ENCODE measurements at regions not wholly inside any gene's neighbourhood (a gene's known extent, or its start where the extent isn't known, plus 50 kb on each side); places are given as distances from the start of the nearest gene placed in this dataset.
"Not testable (repeated sequence)": the region's sequence is repeated elsewhere in the genome, so short reads cannot be mapped to it uniquely, and the experiment has no call there.

DNA sequence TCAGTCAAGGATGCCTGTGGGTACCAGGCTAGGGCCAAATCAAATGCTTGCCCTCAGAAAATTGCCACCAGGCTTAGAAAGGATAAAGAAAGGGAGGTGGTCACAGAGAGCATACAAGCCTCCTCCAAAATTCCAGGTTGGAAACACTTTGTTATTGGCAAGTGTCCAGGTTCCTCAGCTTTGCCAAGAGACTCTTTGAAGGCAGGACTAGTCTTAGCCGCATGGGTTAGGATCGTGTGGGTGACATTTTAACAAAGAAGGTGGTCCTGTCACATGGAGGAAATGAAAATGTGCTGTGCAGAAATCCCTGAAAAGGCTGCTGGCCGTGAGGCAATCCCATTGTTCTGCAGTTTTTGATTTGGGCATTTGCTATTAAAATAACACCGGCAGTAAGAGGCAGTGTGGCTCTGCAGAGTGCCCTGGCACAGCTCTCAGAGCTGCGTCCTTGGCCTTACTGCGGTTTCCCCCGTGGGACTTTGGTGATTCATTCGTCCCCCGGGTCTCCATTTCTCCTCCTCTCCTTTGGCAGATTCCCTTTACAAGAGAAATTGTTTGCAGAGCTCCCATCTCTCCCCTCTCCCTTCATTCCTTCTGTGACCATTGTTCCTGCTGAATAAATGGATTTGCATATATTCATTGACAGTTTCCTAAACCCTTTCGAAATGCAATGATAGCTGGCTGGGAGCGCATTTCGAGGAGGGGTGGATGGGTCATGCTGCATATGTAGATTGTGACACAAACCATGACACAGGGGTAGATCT, 187.3 kb downstream of the VAPA start:
- Histone ChIP-seq H3K4me1 (ENCODE audit: low read depth) (no peaks in the 10 kb centered on the region), H3K4me3 (no peak overlapping the region), H3K9me3 (ENCODE audit: low read depth) (no peaks in the 10 kb centered on the region), H3K36me3 (no peaks in the 10 kb centered on the region), H3K27me3 (peaks cover 6% of the 10 kb centered on the region), H3K27ac (no peak overlapping the region)
- DNase-seq (ENCODE audit: low read depth in 1 of 2, low spot score in 1 of 2): peak in 1 of 2 donors; percentile 60
- TF ChIP-seq, protein P1, sequence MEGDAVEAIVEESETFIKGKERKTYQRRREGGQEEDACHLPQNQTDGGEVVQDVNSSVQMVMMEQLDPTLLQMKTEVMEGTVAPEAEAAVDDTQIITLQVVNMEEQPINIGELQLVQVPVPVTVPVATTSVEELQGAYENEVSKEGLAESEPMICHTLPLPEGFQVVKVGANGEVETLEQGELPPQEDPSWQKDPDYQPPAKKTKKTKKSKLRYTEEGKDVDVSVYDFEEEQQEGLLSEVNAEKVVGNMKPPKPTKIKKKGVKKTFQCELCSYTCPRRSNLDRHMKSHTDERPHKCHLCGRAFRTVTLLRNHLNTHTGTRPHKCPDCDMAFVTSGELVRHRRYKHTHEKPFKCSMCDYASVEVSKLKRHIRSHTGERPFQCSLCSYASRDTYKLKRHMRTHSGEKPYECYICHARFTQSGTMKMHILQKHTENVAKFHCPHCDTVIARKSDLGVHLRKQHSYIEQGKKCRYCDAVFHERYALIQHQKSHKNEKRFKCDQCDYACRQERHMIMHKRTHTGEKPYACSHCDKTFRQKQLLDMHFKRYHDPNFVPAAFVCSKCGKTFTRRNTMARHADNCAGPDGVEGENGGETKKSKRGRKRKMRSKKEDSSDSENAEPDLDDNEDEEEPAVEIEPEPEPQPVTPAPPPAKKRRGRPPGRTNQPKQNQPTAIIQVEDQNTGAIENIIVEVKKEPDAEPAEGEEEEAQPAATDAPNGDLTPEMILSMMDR (IDR thresholded peaks at IDR 0.05; ENCODE audit: low read depth, low read length): no peak

DNA sequence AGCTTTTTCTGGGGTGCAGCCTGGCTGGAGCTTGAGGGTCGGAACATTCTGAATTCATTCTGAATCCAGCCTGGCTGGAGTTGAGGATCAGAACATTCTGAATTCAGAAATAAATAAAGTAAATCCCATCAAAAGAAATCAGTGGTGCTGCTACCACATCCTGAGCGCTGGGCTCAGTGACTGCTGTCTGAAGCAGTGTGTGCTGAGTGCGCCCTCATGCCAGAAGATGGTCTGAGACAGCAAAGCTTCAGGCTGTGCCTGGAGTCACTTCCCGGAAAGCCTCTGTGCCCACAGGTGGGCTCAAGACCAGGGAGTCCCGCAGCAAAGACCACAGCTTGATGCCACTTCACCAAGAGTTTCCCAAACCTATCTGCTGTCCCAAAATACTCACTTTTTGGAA, 187.9 kb downstream of the VAPA start:
- H3K9me3 ChIP-seq (ENCODE audit: low read depth): no peaks in the 10 kb centered on the region
- peaks cover 6% of the 10 kb centered on the region for H3K27me3 ChIP-seq
- no peak overlapping the region for H3K4me3 ChIP-seq
- H3K27ac ChIP-seq: no peak overlapping the region
- TF ChIP-seq, protein P1 (IDR thresholded peaks at IDR 0.05; ENCODE audit: low read depth, low read length): no peak
- H3K4me1 ChIP-seq (ENCODE audit: low read depth): no peaks in the 10 kb centered on the region
- no peak for DNase-seq (ENCODE audit: low read depth in 1 of 2, low spot score in 1 of 2)
- H3K36me3 ChIP-seq: no peaks in the 10 kb centered on the region

DNA sequence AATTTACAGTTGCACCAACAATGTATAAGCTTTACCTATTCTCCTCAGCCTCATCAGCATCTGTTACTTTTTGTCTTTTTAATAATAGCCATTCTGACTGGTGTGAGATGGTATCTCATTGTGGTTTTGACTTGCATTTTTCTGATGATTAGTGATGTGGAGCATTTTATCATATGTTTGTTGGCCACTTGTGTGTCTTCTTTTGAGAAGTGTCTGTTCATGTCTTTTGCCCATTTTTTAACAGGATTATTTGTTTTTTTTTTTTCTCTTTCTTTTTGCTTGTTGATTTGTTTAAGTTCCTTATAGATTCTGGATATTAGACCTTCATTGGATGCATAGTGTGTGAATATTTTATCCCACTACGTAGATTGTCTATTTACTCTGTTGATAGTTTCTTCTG, 191.3 kb downstream of the VAPA start:
- not testable (repeated sequence) for H3K27me3 ChIP-seq; DNase-seq (ENCODE audit: low read depth in 1 of 2, low spot score in 1 of 2); H3K27ac ChIP-seq; H3K4me1 ChIP-seq (ENCODE audit: low read depth); H3K9me3 ChIP-seq (ENCODE audit: low read depth); H3K36me3 ChIP-seq; H3K4me3 ChIP-seq

DNA sequence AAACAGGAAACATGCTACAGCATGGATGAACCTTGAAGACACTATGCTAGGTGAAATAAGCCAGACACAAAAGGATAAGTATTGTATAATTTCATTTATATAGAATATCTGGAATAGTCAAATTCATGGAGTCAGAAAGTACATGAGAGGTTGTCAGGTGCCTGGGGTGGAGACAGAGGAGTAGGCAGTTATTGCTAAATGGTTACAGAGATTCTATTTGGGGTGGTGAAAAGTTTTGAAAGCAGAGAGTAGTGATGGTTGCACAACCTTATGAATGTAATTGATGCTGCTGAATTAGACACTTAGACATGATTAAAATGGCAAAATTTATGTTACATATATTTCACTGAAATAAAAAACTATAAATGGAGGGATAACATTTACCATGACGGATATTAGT, 197.4 kb downstream of the VAPA start:
- TF ChIP-seq, protein P1 (IDR thresholded peaks at IDR 0.05; ENCODE audit: low read depth, low read length): no peak
- no peaks in the 10 kb centered on the region for H3K36me3 ChIP-seq
- H3K27ac ChIP-seq: no peak overlapping the region
- no peaks in the 10 kb centered on the region for H3K4me1 ChIP-seq (ENCODE audit: low read depth)
- H3K27me3 ChIP-seq: no peaks in the 10 kb centered on the region
- no peaks in the 10 kb centered on the region for H3K9me3 ChIP-seq (ENCODE audit: low read depth)
- DNase-seq (ENCODE audit: low read depth in 1 of 2, low spot score in 1 of 2): no peak
- H3K4me3 ChIP-seq: no peak overlapping the region

DNA sequence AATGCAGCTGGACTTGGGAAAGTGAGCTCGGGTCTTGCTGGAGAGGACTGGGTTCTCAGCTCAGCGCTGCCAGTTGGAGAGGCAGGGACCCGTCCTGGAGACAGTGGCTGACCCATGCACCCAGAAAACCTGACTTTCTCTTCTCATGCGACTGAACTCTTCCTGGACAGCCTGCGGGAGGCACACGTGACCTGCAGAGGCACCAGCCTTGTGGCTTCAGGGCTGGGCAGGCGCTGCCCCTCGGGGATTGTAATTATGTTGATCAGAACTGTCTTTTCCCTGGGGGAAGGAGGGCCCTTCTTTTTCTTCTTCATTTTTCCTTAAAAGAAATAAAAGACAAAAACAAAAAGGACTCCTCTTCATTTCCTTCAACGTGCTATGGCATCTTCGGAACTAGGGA, 198.1 kb downstream of the VAPA start:
- Histone ChIP-seq H3K4me1 (ENCODE audit: low read depth) (no peaks in the 10 kb centered on the region), H3K27me3 (no peaks in the 10 kb centered on the region), H3K9me3 (ENCODE audit: low read depth) (no peaks in the 10 kb centered on the region), H3K4me3 (no peak overlapping the region), H3K36me3 (no peaks in the 10 kb centered on the region), H3K27ac (no peak overlapping the region)
- DNase-seq (ENCODE audit: low read depth in 1 of 2, low spot score in 1 of 2): no peak
- TF ChIP-seq, protein P1 (IDR thresholded peaks at IDR 0.05; ENCODE audit: low read depth, low read length): no peak

DNA sequence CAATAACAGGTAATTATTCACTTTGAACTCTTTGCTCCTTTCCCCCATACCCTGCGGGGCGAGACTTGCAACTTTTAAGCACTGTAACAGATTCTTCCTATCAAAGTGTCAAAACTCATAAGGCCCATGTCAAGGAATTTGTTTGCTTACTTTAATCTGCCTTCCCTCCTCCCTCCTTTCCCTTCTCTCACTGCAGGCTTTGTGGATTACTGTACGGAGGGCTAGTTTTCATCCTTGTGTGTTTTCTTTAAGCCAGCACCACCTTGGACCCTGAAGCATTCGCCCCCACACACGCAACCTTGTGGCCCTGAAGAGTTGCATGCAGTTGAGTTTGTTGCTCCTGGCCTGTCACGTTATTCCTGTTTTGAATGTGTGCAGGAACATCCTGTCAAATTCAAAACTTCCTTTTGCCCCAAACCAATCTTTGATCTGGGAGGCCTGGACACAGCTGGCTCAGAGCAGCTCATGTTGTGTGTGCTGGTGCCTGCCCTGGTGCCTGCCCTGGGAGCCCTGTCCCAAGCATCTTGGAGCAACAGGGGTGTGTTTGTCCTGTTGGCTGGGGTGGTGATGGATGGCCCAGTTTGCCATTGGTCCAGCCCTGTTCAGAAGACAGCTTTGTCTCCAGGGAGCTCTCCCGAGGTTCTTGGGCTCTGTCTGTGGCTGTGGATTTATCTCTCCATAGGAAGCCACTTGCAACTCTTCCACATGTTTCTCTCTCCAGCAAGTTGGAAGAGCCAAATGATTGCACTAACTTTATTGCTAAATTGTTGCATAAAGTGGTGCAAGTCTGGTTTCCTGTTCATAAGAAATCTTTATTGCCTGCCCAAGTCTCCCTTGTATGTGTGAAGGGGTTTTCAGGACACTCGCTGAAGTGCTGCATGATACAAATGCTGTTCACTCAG, 199.6 kb downstream of the VAPA start:
- Histone ChIP-seq H3K27me3 (no peaks in the 10 kb centered on the region), H3K4me3 (no peak overlapping the region), H3K4me1 (ENCODE audit: low read depth) (no peaks in the 10 kb centered on the region), H3K9me3 (ENCODE audit: low read depth) (no peaks in the 10 kb centered on the region), H3K36me3 (no peaks in the 10 kb centered on the region), H3K27ac (no peak overlapping the region)
- peak in 1 of 2 donors; percentile 81 for DNase-seq (ENCODE audit: low read depth in 1 of 2, low spot score in 1 of 2)
- TF ChIP-seq, protein P1 (IDR thresholded peaks at IDR 0.05; ENCODE audit: low read depth, low read length): no peak

Measured in cardiac muscle cell (in vitro differentiated cells and primary cell).